22Rv1 (cell line): ENCODE measurements at regions not wholly inside any gene's neighbourhood (a gene's known extent, or its start where the extent isn't known, plus 50 kb on each side); places are given as distances from the start of the nearest gene placed in this dataset.

Source experiments
- ZFX ChIP-seq: fragments of 450-650 bp; IDR thresholded peaks from 2 replicates; pipeline ENCODE4 v1.6.1; 2017; ENCODE audit warnings: antibody characterized with exemption, borderline replicate concordance
- TF ChIP-seq, protein P1 (sequence below): fragments of 450-650 bp; IDR thresholded peaks from 2 replicates; pipeline ENCODE4 v1.5.1; 2017; ENCODE audit warnings: mild to moderate bottlenecking

DNA sequence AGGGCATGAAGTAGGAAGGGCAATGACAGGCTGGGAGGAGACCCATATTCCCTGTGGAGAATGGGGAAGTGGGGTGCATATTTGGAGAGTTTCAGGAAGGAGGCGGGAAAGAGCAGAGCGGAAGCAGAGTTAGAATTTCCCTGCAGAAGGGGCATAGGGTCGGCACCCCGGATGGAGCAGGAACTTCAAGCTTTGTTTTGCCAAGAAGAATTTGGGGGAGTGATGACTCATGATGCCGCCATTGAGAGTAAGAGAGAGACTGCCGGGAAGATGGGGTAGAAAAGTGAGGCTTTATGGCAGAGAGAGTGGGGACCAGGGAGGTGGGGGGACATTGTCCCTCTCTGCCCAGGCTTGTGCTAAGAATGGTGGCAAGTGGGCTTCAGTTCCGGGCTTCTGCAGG, 50.3 kb upstream of the EPB41L1 start:
- TF ChIP-seq, protein P1, sequence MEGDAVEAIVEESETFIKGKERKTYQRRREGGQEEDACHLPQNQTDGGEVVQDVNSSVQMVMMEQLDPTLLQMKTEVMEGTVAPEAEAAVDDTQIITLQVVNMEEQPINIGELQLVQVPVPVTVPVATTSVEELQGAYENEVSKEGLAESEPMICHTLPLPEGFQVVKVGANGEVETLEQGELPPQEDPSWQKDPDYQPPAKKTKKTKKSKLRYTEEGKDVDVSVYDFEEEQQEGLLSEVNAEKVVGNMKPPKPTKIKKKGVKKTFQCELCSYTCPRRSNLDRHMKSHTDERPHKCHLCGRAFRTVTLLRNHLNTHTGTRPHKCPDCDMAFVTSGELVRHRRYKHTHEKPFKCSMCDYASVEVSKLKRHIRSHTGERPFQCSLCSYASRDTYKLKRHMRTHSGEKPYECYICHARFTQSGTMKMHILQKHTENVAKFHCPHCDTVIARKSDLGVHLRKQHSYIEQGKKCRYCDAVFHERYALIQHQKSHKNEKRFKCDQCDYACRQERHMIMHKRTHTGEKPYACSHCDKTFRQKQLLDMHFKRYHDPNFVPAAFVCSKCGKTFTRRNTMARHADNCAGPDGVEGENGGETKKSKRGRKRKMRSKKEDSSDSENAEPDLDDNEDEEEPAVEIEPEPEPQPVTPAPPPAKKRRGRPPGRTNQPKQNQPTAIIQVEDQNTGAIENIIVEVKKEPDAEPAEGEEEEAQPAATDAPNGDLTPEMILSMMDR, result no peak
- TF ChIP-seq ZFX, result no peak
